AG10803 (cell line): ENCODE measurements at regions not wholly inside any gene's neighbourhood (a gene's known extent, or its start where the extent isn't known, plus 50 kb on each side); places are given as distances from the start of the nearest gene placed in this dataset.

Source experiments
- DNase-seq: peaks from one replicate; pipeline ENCODE4 v3.0.0; 2010; ENCODE audit warnings: low read depth
- H3K4me3 ChIP-seq: 2 replicates; pipeline ENCODE4 v1.5.1; 2011; ENCODE audit warnings: mild to moderate bottlenecking, low read length, control low read depth
- TF ChIP-seq, protein P1 (sequence below): conservative IDR thresholded peaks from 2 replicates; pipeline ENCODE4 v1.5.1; 2011; ENCODE audit warnings: mild to moderate bottlenecking, low read length, control low read depth, inconsistent platforms

DNA sequence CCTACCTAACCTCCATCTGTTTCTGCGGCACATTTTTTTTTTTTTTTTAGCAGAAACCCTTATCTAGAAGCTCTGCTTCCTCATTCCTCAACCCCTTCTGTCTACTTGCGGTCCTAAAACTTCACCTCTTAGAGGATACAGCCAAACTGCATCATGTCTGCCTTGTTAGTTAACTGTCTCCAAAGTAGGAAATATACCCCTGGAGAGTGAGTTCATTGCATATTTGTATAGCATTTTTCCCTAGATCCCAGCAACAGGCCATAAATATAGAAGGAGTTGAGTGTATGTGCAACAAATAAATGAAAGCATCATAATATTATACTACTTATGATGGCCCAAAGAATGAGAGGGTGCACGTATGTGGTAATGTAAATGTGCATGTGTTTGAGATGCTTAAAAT is 1288.6 kb upstream of the GJE1 start:
- no peak for DNase-seq
- H3K4me3 ChIP-seq = no peak overlapping the region

DNA sequence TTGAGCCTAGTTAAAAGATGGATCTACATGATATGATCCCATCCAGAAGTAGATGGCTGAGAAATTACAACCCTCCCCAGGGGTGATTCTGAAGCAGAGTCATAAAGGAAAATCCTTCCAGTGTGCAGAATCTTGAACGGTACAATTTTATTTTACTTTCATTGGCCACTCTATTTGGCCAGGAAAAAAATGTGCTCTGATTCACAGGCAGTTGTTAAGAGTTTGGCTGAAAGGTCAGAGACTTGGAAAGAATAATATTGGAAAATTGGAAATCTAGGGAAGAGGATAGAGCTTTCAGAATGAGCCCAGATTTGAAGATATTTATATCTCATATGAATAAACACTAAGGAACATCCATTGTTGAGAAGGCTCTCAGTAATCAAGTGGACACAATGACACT is 1299.3 kb upstream of the GJE1 start:
- TF ChIP-seq, protein P1, sequence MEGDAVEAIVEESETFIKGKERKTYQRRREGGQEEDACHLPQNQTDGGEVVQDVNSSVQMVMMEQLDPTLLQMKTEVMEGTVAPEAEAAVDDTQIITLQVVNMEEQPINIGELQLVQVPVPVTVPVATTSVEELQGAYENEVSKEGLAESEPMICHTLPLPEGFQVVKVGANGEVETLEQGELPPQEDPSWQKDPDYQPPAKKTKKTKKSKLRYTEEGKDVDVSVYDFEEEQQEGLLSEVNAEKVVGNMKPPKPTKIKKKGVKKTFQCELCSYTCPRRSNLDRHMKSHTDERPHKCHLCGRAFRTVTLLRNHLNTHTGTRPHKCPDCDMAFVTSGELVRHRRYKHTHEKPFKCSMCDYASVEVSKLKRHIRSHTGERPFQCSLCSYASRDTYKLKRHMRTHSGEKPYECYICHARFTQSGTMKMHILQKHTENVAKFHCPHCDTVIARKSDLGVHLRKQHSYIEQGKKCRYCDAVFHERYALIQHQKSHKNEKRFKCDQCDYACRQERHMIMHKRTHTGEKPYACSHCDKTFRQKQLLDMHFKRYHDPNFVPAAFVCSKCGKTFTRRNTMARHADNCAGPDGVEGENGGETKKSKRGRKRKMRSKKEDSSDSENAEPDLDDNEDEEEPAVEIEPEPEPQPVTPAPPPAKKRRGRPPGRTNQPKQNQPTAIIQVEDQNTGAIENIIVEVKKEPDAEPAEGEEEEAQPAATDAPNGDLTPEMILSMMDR = no peak
- H3K4me3 ChIP-seq = no peak overlapping the region
- DNase-seq = no peak

More for the DNA sequence above, 1288.6 kb upstream of the GJE1 start:
- TF ChIP-seq, protein P1 = no peak

DNA sequence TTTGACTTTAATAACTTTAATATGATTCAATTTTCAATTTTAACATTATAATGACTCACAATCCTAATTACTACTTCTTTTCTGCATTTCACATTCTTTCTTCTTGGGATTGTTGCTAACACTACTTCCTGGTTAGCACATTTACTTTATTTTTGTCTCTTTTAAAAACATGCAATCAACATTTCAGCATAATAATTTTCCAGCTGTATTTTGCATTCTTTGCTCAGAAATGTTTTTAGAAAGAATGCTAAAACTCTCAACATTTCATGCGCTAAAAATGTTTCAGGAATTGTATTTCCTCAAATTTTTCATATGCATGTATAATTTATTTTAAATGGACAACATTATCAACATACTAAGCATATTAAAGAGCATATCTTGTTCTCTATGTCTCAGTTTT is 1302.1 kb upstream of the GJE1 start:
- peak; percentile 67 for DNase-seq
- no peak overlapping the region for H3K4me3 ChIP-seq
- TF ChIP-seq, protein P1 = no peak

DNA sequence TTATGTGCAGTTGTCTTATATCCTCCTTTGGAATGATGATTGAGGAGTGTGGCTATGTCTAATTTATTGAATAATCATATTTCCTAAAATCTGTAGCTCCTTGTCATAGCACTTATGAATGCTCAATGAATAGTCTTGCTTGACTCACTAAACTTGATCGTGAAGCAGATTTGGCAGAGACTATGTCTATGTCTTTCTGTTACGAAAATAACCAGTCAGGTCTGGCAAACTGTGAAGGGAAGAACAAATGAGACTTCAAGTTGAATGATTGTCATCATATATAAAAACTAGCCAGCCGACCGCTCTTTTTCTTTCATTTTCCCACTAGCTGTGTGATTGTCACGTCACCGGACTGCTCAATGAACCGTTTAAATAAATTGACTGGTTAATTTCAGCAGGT is 1303.9 kb upstream of the GJE1 start:
- no peak for DNase-seq
- H3K4me3 ChIP-seq = no peak overlapping the region
- TF ChIP-seq, protein P1 = no peak

DNA sequence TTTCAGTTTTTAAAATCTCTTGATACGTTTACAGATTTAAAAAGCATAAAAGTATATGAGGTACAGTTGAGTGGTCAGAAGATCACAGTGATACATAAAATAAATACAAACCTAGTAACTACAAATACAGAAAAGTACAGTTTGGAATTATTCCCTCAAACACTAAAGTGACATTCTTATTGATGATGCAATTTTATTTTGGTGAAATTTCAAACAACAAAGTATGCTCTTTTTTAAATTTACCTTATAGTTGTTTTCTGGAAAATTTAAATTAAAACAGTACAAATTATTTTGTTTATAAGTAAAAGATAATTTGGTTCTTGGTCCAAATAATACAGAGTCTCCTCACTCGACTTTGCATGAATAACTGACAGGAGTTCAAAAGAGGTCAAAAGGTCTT is 1305.1 kb upstream of the GJE1 start:
- H3K4me3 ChIP-seq = no peak overlapping the region
- TF ChIP-seq, protein P1 = no peak
- DNase-seq = no peak

DNA sequence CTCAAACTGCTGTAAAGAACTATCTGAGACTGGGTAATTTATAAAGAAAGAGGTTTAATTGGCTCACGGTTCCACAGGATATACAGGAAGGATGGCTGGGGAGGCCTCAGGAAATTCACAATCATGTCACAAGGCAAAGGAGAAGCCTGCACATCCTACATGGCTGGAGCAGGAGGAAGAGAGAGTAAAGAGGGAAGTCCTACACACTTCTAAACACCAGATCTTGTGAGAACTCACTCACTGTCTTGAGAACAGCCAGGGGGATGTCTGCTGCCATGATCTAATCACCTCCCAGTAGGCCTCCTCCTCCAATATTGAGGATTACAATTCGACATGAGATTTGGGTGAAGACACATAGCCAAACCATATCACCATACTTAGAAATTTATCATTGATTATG is 1307.0 kb upstream of the GJE1 start:
- no peak overlapping the region for H3K4me3 ChIP-seq
- TF ChIP-seq, protein P1 = no peak
- no peak for DNase-seq

DNA sequence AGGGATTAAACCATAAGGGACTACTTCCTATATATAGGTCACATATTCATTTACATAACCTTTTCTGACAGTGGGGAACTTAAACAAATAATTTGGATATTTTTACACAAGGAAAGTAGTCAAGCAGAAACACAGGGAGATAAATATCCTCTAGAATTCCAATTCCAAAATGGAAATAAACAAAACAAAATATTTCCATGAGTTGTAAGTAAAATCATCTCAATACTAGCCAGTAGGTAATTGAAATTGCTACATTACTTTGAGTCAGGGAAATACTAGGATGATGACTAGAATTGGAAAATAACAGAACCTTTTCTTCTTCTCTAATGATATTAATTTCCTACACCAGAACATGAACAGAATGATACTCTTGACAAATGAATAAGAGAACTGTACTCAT is 1308.1 kb upstream of the GJE1 start:
- no peak for DNase-seq
- H3K4me3 ChIP-seq = no peak overlapping the region
- TF ChIP-seq, protein P1 = no peak
